Gastrocnemius medialis (tissue), 4 donors: ENCODE measurements at regions not wholly inside any gene's neighbourhood (a gene's known extent, or its start where the extent isn't known, plus 50 kb on each side); places are given as distances from the start of the nearest gene placed in this dataset.

Source experiments
- POLR2A ChIP-seq, 2 donors: fragments of 450-650 bp; IDR thresholded peaks; one replicate each; pipeline ENCODE4 v1.6.1; 2017; ENCODE audit warnings: antibody characterized with exemption in 2 of 2, mild to moderate bottlenecking in 2 of 2, moderate library complexity in 2 of 2
- TF ChIP-seq, protein P1 (sequence below), 5 experiments: fragments of 450-650 bp in 3 of 5; fragments of 200-600 bp in 2 of 5; sonication (generic) in 2 of 5; IDR thresholded peaks in 4 of 5; conservative IDR thresholded peaks in 1 of 5; 1 replicate in 4 of 5; 2 replicates in 1 of 5; pipeline ENCODE4 v1.5.1; 2016 to 2019; ENCODE audit warnings: antibody characterized with exemption in 5 of 5, mild to moderate bottlenecking in 3 of 5, moderate library complexity in 3 of 5

DNA sequence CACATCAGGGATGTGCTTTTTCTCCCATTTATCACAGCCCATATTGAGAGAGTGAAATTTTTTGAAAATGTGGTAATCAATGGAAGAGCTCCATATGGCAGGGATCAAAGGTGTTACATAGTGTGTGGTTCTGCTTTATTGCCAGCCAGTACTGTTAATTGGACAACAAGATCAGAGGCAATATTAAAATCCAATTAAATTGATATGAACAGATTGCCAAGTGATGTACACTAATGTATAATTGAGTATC is 338.9 kb downstream of the BCL11A start:
- TF ChIP-seq, protein P1, sequence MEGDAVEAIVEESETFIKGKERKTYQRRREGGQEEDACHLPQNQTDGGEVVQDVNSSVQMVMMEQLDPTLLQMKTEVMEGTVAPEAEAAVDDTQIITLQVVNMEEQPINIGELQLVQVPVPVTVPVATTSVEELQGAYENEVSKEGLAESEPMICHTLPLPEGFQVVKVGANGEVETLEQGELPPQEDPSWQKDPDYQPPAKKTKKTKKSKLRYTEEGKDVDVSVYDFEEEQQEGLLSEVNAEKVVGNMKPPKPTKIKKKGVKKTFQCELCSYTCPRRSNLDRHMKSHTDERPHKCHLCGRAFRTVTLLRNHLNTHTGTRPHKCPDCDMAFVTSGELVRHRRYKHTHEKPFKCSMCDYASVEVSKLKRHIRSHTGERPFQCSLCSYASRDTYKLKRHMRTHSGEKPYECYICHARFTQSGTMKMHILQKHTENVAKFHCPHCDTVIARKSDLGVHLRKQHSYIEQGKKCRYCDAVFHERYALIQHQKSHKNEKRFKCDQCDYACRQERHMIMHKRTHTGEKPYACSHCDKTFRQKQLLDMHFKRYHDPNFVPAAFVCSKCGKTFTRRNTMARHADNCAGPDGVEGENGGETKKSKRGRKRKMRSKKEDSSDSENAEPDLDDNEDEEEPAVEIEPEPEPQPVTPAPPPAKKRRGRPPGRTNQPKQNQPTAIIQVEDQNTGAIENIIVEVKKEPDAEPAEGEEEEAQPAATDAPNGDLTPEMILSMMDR (IDR thresholded peaks at IDR 0.05 in 4 of 5, conservative IDR thresholded peaks at IDR 0.05 in 1 of 5) = no peak
- TF ChIP-seq POLR2A (IDR thresholded peaks at IDR 0.05) = no peak
